ENCODE measurements at regions not wholly inside any gene's neighbourhood (a gene's known extent, or its start where the extent isn't known, plus 50 kb on each side); places are given as distances from the start of the nearest gene placed in this dataset.

DNA sequence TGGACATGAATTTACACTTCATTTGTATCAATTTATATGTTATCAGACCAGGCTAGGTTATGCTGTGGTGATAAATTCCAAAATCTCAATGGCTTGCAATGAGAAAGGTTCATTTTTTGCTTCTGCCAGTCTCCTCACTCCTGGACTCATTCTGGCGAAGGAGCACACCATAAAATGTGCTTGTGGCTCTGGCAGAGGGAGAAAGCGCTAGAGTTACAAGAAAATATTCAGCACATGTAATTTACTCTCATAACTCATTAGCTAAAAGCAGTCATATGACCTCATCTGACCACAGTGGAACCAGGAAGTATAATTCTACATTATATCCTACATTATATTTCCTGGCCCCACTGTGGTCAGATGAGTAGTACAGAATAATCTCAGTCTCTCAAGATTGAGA, 193.8 kb downstream of the BCHE start:
- Histone ChIP-seq H3K4me3 (no peak overlapping the region), H3K4me1 (no peaks in the 10 kb centered on the region), H3K9me3 (no peaks in the 10 kb centered on the region), H3K36me3 (replicated peaks) (no peaks in the 10 kb centered on the region), H3K27me3 (ENCODE audit: low read depth) (no peaks in the 10 kb centered on the region)
- in situ Hi-C loops (cut with MboI; ENCODE audit: low sequenced_read_pairs) = no loop called here
- DNase-seq (ENCODE audit: low spot score in 2 of 2) = no peak

DNA sequence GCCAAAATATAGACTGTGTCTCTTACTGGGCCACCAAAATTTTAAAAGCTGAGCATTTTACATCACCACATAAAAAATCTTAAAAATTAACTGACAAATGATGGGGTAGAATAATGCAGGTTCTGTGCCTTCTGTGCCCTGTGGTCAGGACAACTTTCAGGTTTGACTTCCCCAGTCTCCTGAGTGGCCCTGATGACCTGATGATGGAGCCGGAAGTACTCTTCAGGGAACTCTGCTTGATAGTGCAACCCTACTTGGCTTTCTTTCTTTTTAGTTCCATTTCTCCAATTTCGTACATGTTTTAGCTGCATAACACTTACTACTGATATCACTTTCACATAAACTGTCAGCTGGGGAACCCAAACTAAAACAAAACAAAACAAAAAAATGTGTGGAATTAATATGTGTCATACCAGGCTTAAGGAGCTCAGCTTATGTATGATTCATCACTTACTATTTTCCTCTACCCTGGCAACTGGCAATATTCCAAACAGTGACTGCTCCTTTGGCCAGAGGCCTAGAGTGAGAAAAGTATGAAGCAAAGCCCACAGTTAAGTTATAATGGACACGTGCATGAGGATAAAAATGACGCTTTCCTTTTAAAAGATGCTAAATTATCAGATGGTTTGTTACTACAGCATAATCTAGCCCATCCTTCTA, 194.3 kb downstream of the BCHE start:
- Histone ChIP-seq H3K4me1 (no peaks in the 10 kb centered on the region), H3K9me3 (no peaks in the 10 kb centered on the region), H3K36me3 (replicated peaks) (no peaks in the 10 kb centered on the region), H3K27me3 (ENCODE audit: low read depth) (no peaks in the 10 kb centered on the region), H3K4me3 (no peak overlapping the region)
- DNase-seq (ENCODE audit: low spot score in 2 of 2) = no peak
- in situ Hi-C loops (cut with MboI; ENCODE audit: low sequenced_read_pairs) = no loop called here

DNA sequence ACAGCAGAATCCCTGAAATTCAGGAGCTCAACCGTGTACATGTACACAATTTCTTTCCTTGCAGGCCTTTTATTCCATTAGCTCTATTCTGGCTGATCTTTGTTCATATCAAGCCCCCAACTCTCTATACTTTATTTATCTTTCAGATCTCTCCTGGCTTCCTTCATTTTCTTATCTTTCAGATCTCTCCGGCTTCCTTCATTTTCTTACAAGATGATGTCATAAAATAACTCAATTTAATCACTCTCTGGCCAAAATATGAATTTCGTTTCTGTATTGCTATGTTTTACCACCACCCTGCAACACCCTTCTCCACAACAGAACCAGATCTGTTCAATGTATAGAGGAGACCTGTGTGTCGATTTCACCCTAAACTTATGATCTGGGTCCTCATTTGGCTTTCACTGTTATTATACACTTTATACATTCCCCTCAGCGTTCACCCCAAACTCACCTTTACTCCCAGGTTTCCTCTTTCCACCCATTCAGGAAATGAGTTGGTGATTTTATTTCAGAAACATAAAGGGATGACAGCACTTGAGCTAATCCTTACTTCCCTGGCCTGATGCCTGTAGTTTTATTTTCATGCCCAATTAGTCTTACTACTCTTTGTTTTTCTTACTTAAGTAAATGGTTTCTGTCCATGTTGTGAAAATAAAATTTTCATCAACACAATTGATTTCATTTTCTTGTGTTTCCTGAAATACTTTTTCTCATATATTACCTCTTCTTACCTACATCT, 195.5 kb downstream of the BCHE start:
- Histone ChIP-seq H3K36me3 (replicated peaks) (no peaks in the 10 kb centered on the region), H3K27me3 (ENCODE audit: low read depth) (no peaks in the 10 kb centered on the region), H3K4me1 (no peaks in the 10 kb centered on the region), H3K9me3 (no peaks in the 10 kb centered on the region), H3K4me3 (no peak overlapping the region)
- in situ Hi-C loops (cut with MboI; ENCODE audit: low sequenced_read_pairs) = no loop called here
- no peak for DNase-seq (ENCODE audit: low spot score in 2 of 2)

DNA sequence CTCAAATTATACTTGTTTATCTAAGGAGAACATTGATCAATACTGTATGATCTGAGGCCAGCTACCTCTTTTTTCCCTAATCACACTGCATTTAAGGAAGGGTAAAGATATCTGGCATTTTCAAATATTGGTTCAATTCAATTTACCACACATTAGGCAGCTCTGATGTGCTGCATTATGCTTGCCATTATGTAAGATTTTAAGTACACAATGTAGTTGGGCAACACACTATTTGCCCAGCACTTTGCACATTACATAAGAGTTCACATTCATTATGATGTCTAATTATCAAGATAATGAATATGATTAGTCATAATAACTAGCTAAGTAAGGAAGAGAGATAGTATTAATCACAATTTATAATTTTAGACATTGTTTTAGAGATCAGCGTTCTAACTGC, 196.3 kb downstream of the BCHE start:
- Histone ChIP-seq H3K4me3 (no peak overlapping the region), H3K4me1 (no peaks in the 10 kb centered on the region), H3K27me3 (ENCODE audit: low read depth) (no peaks in the 10 kb centered on the region), H3K36me3 (replicated peaks) (no peaks in the 10 kb centered on the region), H3K9me3 (no peaks in the 10 kb centered on the region)
- DNase-seq (ENCODE audit: low spot score in 2 of 2) = no peak
- in situ Hi-C loops (cut with MboI; ENCODE audit: low sequenced_read_pairs) = no loop called here

DNA sequence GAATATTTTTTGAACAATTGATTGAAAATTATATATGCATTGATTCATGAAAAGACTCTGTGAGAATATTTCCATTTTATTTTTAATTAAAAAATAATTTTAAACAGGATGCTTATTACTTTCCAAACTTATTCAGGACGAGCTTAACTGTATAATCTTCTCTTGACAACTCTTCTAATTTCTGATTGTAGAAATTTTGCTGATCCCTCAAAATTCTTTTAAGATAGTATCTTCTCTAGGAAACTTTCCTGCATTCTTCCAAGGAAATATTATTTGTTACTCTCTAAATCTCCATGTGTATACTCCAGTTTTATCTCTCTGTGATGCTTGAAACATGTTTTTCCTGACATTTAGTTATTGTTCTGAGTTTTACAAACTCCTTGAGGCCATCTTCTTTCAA, 197.2 kb downstream of the BCHE start:
- no peaks in the 10 kb centered on the region for H3K36me3 ChIP-seq (replicated peaks)
- H3K9me3 ChIP-seq = no peaks in the 10 kb centered on the region
- no peaks in the 10 kb centered on the region for H3K4me1 ChIP-seq
- DNase-seq (ENCODE audit: low spot score in 2 of 2) = no peak
- H3K27me3 ChIP-seq (ENCODE audit: low read depth) = no peaks in the 10 kb centered on the region
- no peak overlapping the region for H3K4me3 ChIP-seq
- in situ Hi-C loops (cut with MboI; ENCODE audit: low sequenced_read_pairs) = no loop called here

DNA sequence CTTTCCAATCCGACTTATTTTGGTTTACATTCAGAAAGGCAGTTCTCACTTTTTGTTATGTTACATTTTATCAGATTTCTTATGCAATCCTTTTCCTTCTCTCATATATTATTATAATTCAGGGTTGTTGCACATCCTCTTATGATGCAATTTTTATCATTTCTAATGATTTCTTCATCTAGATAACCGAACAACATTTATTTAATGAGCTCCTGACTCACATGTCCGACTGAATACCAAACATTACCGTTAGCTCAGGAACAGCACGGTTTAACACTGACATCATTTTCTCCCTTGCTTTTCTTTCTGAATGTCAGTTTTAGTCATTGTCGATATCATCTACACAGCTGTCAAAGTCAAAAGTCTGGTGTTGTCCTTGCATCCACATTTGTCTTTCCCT, 199.2 kb downstream of the BCHE start:
- H3K27me3 ChIP-seq (ENCODE audit: low read depth) = no peaks in the 10 kb centered on the region
- no peak overlapping the region for H3K4me3 ChIP-seq
- DNase-seq (ENCODE audit: low spot score in 2 of 2) = no peak
- in situ Hi-C loops (cut with MboI; ENCODE audit: low sequenced_read_pairs) = no loop called here
- no peaks in the 10 kb centered on the region for H3K9me3 ChIP-seq
- no peaks in the 10 kb centered on the region for H3K36me3 ChIP-seq (replicated peaks)
- no peaks in the 10 kb centered on the region for H3K4me1 ChIP-seq

DNA sequence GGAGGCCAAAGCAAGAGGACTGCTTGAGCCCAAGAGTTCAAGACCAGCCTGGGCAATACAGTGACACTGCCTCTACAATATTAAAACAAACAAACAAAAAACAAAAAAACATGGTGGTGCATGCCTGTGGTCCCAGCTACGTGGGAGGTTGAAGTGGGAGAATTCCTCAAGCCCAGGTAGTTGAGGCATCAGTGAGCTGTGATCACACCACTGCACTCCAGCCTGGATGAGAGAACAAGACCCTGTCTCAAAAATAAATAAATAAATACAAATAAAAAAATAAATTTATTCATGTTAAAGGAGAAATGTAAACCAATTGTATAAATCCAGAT, 200.6 kb downstream of the BCHE start:
- in situ Hi-C loops (cut with MboI; ENCODE audit: low sequenced_read_pairs) = no loop called here
- Histone ChIP-seq H3K4me3 (no peak overlapping the region), H3K9me3 (no peaks in the 10 kb centered on the region), H3K27me3 (ENCODE audit: low read depth) (no peaks in the 10 kb centered on the region), H3K4me1 (no peaks in the 10 kb centered on the region), H3K36me3 (replicated peaks) (no peaks in the 10 kb centered on the region)
- no peak for DNase-seq (ENCODE audit: low spot score in 2 of 2)

DNA sequence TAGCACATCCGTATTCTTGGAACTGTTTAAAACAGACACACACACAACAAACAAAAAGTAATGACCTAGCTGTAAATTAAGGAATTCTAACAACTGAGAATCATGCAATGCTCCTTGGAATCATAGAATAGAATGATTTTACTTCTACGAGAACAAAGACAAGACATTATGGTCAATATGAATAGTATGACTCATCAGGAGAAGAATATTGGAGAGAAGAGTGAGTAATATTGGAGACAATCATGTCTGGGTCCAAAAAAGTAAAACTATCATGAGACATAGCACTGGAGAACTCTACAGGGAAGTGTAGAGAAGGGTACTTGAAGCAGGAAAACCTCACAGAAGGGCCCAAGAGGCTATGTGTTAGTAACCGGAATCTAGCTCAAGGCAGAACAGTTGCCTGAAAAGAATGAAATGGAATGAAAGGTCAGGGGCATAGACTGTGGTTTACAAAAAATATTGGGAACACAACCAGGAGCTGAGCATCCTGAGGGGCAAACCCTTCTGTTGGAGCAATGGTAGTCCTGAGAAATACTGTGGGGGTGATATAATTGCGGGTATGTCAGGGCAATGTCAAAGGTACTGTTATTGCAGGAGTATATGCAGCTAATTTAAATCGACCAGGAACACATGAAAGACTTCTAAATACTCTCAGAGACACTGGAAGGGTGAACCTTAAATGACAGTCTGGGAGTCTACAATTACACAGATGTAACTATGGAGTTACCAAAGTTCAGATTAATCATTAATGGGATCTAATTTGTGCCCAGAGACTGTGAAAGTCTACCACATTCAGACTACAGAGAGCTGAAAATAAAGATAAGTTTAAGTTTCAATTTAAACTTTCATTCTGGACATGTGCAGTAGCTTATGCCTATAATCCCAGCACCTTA, 201.2 kb downstream of the BCHE start:
- H3K27me3 ChIP-seq (ENCODE audit: low read depth) = no peaks in the 10 kb centered on the region
- no peaks in the 10 kb centered on the region for H3K4me1 ChIP-seq
- DNase-seq (ENCODE audit: low spot score in 2 of 2) = no peak
- in situ Hi-C loops (cut with MboI; ENCODE audit: low sequenced_read_pairs) = no loop called here
- H3K4me3 ChIP-seq = no peak overlapping the region
- no peaks in the 10 kb centered on the region for H3K36me3 ChIP-seq (replicated peaks)
- H3K9me3 ChIP-seq = no peaks in the 10 kb centered on the region

DNA sequence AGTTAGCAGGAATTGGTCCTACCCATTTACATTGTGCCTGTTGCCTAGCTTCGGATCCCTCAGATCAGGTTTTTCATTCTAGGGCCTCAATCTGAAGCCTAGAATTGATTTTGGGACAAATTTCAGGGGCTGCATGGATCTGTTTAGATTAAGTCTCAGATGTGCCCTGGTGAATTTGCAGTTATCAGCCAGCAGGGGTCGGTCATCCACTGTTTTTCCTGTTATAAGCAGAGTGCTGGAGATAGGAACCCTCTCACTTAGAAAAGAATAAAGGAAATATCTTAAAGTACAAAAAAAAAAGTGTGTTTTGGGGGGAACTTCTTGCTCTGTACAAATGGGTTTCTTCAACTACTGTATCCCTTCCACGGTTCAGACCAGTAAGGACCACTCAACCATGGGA, 212.5 kb downstream of the BCHE start:
- peak in 1 of 2 experiments; percentile 10 for DNase-seq (ENCODE audit: low spot score in 2 of 2)
- H3K4me1 ChIP-seq = no peaks in the 10 kb centered on the region
- in situ Hi-C loops (cut with MboI; ENCODE audit: low sequenced_read_pairs) = no loop called here

DNA sequence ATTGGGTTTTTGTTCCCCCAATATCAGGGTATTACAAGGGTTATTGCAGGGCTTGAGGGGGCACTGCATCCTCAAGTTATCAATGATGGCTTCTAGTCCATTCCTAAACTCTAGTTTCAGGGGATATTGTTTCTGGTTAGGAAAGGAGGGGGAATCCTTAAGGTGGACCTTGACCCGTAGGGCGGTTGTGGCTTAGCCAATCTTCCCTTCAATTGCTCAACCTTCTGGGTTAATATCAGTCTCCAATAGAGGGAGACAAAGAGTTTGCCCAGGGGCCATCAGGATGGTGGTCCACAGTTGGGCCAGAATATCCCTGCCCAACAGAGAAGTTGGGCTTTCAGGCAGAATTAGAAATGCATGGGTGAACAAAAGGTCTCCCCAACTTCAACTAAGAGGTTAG, 214.9 kb downstream of the BCHE start:
- H3K9me3 ChIP-seq = 0 out of 2 replicates have a peak, but pooled peaks cover 3% of the 10 kb centered on the region
- H3K27me3 ChIP-seq (ENCODE audit: low read depth) = no peaks in the 10 kb centered on the region
- H3K4me1 ChIP-seq = no peaks in the 10 kb centered on the region
- no peak for DNase-seq (ENCODE audit: low spot score in 2 of 2)
- no peaks in the 10 kb centered on the region for H3K36me3 ChIP-seq (replicated peaks)
- no peak overlapping the region for H3K4me3 ChIP-seq
- in situ Hi-C loops (cut with MboI; ENCODE audit: low sequenced_read_pairs) = no loop called here

More for the DNA sequence above, 212.5 kb downstream of the BCHE start:
- H3K9me3 ChIP-seq = peaks cover 7% of the 10 kb centered on the region; the same call in 1 of the 2 replicates
- H3K27me3 ChIP-seq (ENCODE audit: low read depth) = no peaks in the 10 kb centered on the region
- H3K36me3 ChIP-seq (replicated peaks) = no peaks in the 10 kb centered on the region
- H3K4me3 ChIP-seq = no peak overlapping the region

DNA sequence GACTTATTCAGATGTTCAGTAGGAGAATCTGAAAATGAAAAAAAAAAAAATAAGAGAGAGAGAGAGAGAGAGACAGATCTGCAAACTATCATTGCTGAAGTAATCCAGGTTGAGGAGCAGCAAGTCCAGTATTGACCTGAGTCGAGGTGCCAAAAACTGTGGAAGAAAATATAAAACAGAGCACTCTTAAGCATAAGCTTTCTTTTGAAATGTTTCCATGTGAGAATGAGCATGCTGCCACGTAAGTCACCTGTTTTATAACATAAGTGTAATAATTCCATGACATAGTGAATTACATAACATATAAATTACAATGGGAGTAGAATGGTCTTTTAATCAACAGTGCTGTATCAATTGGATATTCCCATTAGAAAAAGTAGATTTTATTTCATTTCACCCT, 218.2 kb downstream of the BCHE start:
- in situ Hi-C loops (cut with MboI; ENCODE audit: low sequenced_read_pairs) = no loop called here
- no peak overlapping the region for H3K4me3 ChIP-seq
- no peaks in the 10 kb centered on the region for H3K36me3 ChIP-seq (replicated peaks)
- no peak for DNase-seq (ENCODE audit: low spot score in 2 of 2)
- no peaks in the 10 kb centered on the region for H3K27me3 ChIP-seq (ENCODE audit: low read depth)
- H3K9me3 ChIP-seq = no peaks in the 10 kb centered on the region
- H3K4me1 ChIP-seq = no peaks in the 10 kb centered on the region

DNA sequence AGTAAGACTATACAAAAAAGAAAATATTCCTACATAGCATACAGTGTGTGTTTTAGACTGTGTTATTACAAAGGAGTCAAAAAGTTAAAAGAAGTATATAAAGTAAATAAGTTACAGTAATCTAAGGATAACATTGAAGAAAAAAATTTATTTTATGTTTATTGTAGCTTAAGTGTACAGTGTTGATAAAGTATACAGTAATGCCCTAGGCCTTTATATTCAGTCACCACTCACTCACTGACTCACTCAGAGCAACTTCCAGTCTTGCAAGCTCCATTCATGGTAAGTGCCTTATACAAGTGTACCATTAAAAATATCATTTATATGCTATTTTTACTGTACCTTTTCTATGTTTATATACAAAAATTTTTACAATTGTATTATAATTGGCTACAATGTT, 220.1 kb downstream of the BCHE start:
- Histone ChIP-seq H3K27me3 (ENCODE audit: low read depth) (no peaks in the 10 kb centered on the region), H3K36me3 (replicated peaks) (no peaks in the 10 kb centered on the region), H3K4me3 (no peak overlapping the region), H3K4me1 (no peaks in the 10 kb centered on the region), H3K9me3 (no peaks in the 10 kb centered on the region)
- no peak for DNase-seq (ENCODE audit: low spot score in 2 of 2)
- in situ Hi-C loops (cut with MboI; ENCODE audit: low sequenced_read_pairs) = no loop called here

DNA sequence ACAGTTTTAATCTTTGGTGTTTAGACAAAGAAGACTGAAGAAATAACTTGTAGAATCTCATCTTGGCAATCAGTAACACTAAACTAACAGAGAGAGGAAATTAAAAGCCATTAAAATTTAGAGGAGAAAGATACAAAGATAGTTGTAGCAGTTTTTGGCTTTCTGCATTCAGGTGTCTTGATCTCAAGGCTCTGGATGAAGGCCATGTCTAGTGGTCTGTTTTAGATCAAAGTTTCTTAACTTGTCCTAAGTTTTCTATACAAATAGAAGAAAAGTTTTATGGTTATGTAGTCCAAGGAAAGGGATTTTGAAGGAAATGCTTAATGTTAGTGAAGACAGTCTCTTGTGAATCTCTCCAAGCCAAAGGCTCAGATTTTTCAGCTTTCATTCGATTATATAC, 222.9 kb downstream of the BCHE start:
- no peaks in the 10 kb centered on the region for H3K9me3 ChIP-seq
- H3K27me3 ChIP-seq (ENCODE audit: low read depth) = no peaks in the 10 kb centered on the region
- in situ Hi-C loops (cut with MboI; ENCODE audit: low sequenced_read_pairs) = no loop called here
- no peak for DNase-seq (ENCODE audit: low spot score in 2 of 2)
- H3K36me3 ChIP-seq (replicated peaks) = no peaks in the 10 kb centered on the region
- H3K4me3 ChIP-seq = no peak overlapping the region
- no peaks in the 10 kb centered on the region for H3K4me1 ChIP-seq

DNA sequence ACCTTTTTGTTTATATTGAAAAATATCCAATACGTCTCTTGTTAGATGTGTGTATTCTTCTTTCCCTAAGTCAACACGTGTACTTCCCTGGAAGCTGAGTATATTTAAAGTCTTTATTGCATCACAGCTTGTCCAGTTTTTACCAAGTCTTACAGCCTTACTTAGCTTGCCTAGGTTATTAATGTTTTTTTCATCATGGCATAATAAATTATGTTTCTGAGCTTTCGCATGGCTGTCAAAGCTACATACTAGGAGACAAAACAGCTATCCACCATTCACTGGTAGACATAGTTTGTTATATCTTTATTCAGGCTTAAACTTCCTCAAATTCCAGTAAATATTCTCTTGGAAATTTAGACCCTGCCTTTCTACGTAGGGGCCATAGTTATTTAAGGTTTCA, 224.2 kb downstream of the BCHE start:
- Histone ChIP-seq H3K36me3 (replicated peaks) (no peaks in the 10 kb centered on the region), H3K4me3 (no peak overlapping the region), H3K4me1 (no peaks in the 10 kb centered on the region), H3K9me3 (no peaks in the 10 kb centered on the region), H3K27me3 (ENCODE audit: low read depth) (no peaks in the 10 kb centered on the region)
- DNase-seq (ENCODE audit: low spot score in 2 of 2) = no peak
- in situ Hi-C loops (cut with MboI; ENCODE audit: low sequenced_read_pairs) = no loop called here
